Non-pigmented ciliary epithelial cell (primary cell): ENCODE measurements at regions not wholly inside any gene's neighbourhood (a gene's known extent, or its start where the extent isn't known, plus 50 kb on each side); places are given as distances from the start of the nearest gene placed in this dataset.

Source experiments
- DNase-seq: peaks from one replicate; pipeline ENCODE4 v3.0.0-alpha.2; 2010; ENCODE audit warnings: low read depth

DNA sequence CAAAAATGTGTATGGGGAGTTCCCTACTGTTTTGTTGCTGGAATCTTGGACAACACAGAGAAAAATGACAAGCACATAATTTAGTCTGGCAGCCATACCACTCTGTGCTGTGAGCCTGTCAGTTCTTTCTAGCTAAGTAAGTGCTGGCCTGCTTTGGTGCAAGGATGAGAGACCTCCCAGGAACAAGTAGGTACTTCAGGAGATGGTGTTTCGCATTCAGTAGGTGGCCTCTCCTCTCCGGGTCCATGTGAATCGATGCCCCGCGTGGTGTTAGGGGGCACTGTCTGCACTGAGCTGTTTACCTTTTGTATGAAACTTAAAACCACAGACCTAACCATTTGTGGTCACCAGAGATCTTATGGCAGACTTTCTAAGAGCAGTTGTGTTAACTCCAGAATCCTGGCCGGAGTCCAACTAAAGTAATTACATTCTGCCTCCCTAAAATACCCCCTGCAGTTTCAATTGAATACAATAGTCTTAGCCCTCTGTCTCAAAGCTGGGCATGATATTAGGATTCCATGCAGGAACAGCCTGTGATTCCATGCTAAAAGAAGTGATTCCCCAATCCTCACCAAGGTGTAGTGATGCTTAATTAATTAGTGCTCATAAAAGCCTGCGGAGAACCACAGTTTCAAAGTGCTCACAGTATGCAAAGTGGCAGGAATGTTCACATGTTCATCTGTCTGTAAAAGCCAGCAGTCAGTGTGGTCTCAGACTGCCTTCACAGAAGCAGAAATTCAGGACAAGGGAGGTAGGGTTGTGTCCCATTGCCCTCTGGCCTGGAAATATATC lies 64.2 kb downstream of the LLPH start:
- DNase-seq, result no peak

- no peak for DNase-seq
These were observed 64.9 kb downstream of the LLPH start for GRCh38 chr12:66065641-66066136.

DNA sequence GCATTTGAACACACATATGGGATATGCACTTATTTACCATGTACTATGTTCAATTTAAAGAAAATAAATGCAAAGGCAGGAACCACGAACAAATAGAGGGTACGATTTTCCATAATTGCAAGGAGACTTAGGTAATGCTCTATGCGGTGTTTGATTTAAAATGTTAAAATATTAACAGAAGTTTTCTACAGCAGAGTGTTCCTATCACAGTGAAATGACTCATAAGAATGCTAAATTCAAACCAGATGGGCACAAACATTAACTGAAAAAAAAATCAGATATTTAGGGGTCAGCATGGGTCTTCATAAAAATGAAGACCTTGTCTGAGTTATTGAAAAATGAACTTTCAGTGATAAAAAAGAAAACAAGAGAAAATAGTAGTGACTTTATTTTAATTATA lies 65.4 kb downstream of the LLPH start:
- DNase-seq, result no peak

DNA sequence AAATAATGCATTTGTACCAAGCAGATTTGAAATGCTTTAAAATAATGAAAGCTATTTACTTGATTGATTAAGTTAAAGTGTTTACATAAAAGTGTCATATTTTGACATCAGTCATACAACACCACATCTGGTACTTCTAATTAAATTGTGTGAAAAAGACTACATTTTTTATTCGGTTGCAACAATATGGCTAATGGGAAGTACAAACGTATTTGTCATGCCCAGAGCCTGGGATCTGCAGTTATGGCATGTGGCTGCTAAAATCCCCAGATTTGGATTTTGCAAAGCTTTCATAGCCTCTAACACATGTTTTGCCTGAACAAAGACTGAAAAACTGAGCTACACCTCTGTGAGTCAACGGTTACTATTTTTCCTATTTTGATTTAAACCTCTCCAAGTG lies 66.6 kb downstream of the LLPH start:
- no peak for DNase-seq

- DNase-seq, result no peak
These were observed 68.3 kb downstream of the LLPH start for GRCh38 chr12:66062290-66062625.

DNA sequence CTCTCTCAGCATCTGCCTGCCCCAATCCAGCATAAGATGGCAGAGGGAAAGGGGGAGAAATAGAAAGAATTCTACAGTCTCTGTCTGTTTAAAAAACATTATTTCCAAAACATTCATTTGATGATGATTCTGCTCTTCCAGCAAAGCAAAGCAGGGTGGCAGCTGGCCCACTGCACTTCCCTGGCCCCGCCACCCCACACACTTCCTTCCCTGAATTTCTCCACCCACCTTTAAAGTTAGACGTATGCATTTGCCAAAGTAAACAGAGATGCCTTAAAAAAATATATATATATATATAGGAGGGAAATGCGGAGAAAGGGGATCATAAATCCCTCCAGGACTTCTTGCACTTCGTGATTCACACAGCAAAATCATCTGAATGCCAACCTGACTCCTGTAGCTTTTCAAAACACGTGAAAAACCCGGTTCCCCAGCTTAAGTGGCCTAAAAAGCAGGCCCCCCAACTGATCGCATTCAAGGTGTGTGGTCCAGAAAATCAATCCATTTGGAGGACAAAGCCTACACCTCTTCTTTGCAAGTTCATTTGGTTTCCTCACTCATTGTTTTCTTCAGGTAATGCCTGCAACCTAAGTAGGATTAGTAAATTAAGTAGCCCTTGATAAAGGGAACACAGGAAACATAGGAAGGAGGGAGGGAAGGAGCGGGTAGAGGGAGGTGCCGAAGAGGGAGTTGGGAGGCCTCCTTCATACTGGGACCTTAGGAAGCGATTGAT lies 68.8 kb downstream of the LLPH start:
- no peak for DNase-seq

- DNase-seq, result no peak
These were observed 69.5 kb downstream of the LLPH start for GRCh38 chr12:66061076-66061475.

DNA sequence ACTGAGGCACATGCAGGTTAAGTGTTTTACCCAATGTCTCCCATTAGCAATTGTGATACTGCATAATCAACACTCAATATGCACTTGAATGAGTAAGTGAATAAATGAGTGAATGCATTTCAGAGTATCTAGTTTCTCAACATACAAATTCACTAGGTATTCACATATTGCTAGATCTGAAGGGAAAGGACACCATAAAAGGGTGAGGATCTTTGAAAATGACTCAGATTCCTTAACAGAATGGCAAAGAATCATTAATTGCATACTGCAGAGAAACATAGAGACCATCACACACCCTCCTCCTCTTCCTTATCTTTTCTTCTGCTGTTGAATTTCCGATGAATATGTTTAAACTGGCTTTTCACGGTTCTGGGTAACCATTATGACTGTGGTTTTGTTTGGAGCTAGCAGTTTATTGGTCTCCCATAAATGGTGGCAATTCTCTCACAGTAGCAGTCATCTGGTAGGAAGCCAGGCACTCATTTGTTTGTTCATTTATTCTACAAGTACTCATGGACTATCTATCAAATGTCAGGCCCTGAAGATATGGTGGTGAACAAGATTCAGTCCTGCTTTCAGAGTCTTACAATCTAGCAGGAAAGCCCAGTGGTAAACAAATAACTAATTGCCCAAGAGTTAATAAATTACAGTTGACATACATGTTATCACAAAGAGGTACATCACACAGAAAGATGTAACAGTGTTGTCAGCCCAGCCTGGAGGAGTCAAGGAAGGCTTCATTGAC lies 70.2 kb downstream of the LLPH start:
- DNase-seq, result no peak

- no peak for DNase-seq
These were observed 70.9 kb downstream of the LLPH start for GRCh38 chr12:66059666-66060065.

GRCh38 chr12:66058554-66058953 lies 72.0 kb downstream of the LLPH start:
- no peak for DNase-seq

DNA sequence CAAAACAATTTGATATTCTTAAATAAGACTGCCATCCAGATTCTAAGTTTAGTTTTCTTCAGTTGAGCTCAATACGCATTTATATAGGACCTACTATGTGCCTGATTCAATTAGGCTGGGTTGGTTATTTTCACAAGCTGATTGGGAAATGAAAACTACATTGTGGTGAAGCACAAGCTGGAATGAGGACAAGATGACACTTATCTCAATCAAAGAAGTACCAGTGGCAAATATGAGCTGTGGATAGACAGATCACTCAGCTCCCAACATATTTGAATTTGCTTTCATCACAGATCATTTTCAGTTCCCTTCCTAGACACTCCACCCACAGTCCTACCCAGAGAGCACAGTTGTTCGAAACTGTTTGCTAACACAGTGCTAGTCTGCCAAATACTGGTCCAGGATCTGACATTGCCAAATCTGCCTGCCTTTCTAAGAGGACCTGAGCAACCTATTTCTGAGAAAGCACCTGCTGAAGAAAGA lies 74.7 kb downstream of the LLPH start:
- DNase-seq, result no peak

DNA sequence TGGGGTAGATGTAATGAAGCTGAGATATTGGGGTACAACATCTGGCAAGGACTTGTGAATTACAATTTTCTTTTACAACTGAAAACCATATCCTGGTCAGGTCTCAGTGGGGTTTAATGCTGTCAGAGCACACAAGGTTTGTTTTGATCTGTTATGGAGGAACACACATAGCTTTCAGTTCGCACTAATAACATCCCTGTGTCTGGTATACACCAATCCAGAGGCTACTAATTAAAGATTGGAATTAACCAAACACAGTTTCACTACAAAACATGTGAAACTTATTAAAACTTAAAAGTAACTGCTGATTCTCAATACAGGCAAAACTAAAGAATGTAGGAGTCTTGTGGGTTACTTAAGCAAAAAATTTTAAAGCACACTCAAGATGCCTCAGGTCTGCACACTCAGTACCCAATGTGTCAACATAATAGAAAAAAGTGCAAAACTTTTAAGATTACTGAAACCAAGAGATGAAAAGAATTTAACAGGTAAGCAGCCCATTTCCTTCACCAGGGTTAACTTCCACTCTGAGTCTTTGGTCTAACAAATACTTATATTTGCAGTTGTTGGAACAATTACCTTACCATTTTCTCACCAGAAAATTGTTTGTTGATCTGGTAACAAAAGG lies 77.4 kb downstream of the LLPH start:
- DNase-seq, result no peak

DNA sequence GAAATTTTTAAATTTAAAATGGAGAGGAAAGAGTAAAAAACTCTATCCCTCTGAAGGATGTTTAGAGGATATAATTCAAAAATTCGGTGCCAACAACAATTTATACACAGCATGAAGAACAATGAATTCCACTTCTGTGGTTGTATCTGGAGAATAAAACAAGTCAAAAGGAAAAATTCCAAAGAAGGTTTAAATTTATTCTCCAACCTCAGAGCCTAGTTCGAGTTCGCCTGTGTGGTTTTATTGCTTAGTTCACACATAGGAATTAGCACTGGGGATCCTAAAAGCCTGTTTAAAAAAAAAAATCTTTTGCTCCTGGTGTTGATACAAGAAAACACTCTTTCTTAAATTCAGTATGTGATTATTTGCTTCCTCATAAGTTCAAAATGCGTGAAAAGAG lies 79.2 kb downstream of the LLPH start:
- DNase-seq, result no peak

DNA sequence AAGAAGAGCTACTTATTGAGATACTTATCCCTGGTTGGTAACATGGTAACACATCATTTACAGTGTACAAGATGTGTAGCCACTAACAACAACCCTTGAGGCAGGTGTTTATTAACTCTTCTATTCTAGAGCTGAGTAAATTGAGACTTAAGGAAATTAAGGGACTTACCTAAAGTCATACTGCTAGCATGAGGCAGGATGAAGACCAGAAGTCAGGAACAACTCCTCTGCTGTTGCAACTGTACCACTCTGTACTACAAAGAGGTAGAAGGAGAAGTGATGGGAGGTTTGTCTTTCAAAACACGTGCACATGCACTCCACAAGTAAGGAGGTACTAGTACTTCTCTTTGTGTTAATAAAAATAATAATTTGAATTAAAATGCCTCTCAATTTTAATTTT lies 79.9 kb downstream of the LLPH start:
- DNase-seq, result no peak

DNA sequence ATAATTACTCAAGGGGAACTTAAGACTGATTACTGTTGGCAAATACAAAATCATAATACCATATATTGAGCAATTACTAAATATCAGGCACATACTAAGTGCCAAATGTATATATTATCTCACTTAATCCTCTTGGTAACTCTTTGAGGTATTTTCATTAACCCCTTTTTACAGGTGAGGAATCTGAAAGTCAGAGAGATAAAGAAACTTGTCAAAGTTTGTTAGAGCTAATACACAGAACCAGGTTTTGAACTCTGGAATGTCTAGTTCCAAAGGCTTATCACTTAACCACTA lies 80.3 kb downstream of the LLPH start:
- no peak for DNase-seq

DNA sequence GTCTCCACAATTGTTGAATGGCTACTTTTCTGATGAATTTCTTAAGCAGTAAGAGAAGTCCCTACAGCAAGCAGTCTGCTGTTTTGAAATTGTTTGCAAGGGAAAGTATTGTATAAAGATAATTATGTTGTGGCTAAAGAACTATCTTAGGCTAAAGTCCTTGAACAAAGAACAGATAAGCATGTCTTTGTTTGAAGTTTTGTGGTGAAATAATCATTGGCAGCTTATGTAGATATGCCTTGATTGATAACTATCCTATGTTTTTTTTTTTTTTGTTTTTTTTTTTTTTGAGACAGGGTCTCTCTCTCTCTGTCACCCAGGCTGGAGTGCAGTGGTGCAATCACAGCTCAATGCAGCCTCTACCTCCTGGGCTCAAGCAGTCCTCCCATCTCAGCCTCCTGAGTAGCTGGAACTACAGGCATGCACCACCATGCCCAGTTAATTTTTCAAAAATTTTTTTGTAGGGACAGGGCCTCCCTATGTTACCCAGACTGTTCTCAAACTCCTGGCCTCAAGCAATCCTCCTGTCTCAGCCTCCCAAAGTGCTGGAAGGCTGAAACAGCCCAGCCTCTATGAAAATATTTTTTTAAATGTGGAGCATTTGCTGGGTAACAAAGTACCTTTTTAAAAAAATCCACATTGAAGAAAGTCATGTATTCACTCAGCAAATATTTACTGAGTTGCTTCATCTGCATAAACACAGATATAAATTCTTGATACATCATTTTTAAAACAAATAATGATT lies 80.8 kb downstream of the LLPH start:
- DNase-seq, result no peak

DNA sequence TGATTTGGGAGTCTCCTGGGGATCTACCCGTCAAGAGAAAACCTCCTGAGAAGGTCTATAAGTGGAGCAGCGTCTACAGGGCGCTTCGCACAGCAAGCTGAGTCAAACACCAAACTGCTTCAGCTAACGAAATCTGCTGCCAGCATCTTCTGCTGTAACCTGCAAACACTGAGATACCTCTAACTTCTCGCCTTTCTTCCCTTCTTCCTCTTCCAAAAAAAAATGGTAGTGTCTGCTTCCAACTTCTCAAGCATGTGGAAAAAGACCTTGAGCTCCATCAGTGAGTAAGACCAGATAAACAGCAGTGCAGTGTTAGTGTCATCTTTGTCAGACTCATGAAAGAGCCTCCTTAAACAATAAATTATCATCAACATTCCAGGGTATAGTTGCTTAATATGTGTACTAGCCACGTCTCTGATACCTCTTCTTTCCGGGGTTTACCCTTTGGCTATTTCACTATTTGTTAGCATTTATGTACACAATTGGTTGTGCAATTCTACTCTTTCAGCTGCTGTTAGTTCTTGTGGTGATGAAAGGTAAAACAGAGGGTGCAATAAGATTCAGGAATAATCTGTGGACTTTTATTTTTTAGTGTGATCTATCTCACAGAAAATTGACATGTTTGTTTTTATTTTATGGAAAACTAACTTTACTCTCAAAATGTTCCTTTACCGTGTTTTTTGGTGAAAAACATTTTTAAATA lies 81.6 kb downstream of the LLPH start:
- DNase-seq, result no peak

- no peak for DNase-seq
These were observed 82.2 kb downstream of the LLPH start for GRCh38 chr12:66048218-66048834.

- DNase-seq, result no peak
These were observed 83.0 kb downstream of the LLPH start for GRCh38 chr12:66047411-66048021.

DNA sequence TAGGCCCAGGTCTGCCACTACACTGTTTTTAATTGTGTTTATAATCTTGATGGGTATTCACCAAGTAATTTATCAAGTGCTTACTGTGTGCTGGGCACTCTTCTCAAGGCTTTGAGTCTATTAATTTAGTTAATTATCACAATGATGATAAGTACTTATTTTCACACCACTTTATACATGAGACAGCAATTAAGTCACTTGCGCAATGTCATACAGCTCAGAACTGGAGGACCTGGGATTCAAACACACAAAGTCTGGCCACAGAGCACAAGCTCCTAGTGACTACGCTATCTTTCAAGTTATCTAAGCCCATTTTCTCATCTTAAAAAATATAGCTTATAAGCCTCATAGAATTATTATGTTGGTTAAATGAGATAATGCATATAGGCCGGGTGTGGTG lies 85.0 kb downstream of the LLPH start:
- DNase-seq, result no peak
